HuH-7.5 (cell line): ENCODE measurements at regions not wholly inside any gene's neighbourhood (a gene's known extent, or its start where the extent isn't known, plus 50 kb on each side); places are given as distances from the start of the nearest gene placed in this dataset.
"Not testable (repeated sequence)": the region's sequence is repeated elsewhere in the genome, so short reads cannot be mapped to it uniquely, and the experiment has no call there.

Experiments used
- DNase-seq: peaks from one replicate; pipeline ENCODE4 v3.0.0; 2011; ENCODE audit warnings: low spot score

DNA sequence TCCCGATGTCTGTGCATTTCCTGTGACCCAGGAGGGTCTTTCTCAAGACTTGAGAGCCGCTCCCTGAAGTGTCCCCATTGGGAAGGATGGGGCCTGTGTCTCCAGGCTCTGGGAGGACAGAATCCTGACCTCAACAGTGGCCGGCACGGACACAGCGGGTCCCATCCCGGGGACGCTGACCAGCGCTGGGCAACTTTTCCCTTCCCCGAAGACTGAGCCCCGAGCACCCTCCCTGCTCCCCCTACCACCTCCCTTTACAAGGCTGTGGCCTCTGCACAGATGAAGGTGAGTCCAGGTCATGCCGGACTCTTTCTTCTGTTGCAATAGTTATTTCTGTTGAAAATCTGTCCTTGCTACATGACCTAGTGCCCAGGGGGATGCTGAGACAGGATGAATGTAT, 135.7 kb downstream of the TMEM121 start:
- DNase-seq, result not testable (repeated sequence)

GRCh38 chr14:105662592-105662991, 136.2 kb downstream of the TMEM121 start:
- not testable (repeated sequence) for DNase-seq

- not testable (repeated sequence) for DNase-seq
Measured at GRCh38 chr14:105663323-105663722, 136.9 kb downstream of the TMEM121 start.

DNA sequence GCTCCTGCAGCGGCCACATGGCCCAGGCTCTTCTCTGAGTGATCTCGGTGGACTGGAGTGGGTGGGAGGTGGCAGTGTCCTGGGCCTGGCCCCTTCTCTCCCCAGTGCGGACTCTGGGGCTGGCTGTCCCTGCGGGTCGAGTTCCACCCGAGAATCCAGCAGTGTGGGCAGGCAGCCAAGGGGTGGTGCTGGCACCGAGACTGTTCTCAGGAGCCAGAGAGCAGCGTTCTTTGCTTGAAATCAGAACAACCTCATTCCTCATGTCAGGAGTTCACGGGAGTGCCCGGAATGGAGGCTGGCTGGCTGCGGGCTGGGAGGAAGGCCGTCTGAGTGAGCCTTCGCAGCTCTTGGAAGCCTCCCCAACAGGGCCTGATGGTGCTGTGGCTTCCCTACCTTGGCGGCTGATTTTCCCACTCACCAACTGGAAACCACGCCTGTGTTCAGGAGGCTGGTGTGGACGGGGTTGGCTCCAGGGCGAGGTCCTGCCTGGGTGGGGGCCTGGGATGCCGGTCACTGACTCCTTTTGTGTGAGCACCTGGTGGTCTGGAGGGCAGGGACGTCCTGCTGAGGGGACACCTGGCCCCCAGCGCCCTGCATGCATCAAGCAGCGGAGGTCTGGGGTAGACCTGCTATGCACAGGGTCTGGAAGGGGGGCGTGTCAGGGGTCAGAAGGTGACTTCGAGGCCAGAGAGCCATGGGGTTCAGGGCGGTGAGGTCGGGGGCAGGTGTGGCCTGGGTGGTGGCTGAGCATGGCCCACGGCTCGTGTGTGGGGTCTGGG, 137.6 kb downstream of the TMEM121 start:
- DNase-seq, result not testable (repeated sequence)

GRCh38 chr14:105664691-105665090, 138.3 kb downstream of the TMEM121 start:
- DNase-seq, result no peak

- no peak for DNase-seq
Measured at GRCh38 chr14:105665247-105665950, 139.0 kb downstream of the TMEM121 start.

DNA sequence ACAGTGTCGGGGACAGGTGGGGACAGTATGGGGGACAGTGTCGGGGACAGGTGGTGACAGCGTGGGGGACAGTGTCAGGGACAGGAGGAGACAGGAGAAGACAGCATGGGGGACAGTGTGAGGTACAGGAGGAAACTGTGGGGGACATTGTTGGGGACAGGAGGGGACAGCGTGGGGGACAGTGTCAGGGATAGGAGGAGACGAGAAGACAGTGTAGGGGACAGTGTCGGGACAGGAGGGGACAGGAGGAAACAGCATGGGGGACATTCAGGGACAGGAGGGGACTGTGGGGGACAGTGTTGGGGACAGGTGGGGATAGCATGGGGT, 139.5 kb downstream of the TMEM121 start:
- DNase-seq, result no peak

DNA sequence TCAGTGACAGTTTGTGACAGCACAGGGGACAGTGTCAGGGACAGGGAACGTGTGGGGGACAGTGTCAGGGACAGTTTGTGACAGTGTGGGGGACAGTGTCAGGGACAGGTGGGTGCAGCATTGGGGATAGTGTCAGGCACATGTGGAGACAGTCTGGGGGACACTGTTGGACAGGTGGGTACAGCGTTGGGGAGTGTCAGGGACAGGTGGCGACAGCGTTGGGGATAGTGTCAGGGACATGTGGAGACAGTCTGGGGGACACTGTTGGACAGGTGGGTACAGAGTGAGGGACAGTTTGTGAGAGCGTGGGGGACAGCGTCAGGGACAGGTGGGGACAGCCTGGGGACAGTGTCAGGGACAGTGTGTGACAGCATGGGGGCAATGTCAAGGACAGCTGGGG, 140.0 kb downstream of the TMEM121 start:
- no peak for DNase-seq

DNA sequence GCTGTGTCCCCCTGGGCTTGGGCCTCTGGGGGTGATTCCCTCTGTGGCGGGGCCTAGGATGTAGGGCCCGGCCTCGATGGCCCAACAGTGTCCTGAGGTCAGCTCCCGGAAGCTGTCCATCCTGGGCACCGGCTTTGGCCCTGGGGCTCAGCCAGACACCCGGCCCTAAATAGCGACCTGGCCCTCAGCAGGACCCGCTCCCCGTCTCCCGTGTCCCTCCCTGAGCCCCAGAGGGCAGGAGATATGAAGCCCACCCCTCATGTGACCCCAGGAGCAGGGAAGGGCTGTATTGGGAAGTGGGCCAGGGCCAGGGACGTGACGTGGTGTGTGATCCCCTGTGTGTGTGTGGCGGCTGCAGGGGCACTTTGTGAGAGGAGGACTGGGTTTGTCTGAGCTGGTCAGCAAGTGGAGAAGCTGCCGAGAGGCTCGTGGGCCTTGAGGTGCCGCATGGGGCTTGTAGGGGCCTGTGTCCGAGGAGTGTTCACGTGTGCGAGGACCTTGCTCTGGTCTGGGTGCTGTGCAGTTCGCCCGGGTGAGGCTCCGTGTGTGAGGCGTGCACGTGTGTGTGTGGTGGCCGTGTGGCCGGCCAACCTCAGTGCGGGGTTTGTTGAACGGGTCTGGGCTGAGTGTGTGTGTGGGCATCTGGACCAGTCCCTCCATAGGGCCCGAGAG, 140.7 kb downstream of the TMEM121 start:
- not testable (repeated sequence) for DNase-seq

DNA sequence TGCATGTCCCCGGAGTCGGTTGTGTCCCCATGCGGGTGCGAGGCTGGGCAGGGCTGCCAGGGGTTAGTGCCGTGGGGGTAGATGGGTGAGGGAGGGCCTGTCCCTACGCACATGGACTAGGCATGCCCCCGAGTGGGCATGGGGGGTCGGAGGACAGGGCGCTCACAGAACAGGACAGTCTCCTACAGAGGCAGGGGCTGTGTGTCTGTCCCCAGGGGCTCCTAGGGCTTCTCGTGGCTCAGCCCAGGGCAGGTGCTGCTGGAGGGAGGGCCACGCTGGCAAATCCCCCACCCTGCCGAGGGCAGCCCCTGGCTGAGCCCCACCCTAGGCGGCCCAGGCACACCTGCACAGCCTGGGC, 141.3 kb downstream of the TMEM121 start:
- DNase-seq, result not testable (repeated sequence)

GRCh38 chr14:105668021-105668420, 141.6 kb downstream of the TMEM121 start:
- DNase-seq, result not testable (repeated sequence)

GRCh38 chr14:105668471-105669230, 142.3 kb downstream of the TMEM121 start:
- not testable (repeated sequence) for DNase-seq

DNA sequence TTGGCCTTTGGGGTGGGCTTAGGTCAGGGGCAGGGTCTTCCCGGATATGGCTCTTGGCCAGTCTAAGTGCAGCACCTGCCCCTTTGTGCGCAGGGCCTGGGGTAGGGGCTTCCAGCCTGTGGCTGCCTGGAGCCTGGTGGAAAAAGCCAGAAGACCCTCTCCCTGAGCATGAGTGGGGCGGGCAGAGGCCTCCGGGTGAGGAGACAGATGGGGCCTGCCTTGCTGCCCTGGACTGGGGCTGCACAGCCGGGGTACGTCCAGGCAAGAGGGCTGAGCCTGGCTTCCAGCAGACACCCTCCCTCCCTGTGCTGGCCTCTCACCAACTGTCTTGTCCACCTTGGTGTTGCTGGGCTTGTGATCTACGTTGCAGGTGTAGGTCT, 142.8 kb downstream of the TMEM121 start:
- DNase-seq, result not testable (repeated sequence)

DNA sequence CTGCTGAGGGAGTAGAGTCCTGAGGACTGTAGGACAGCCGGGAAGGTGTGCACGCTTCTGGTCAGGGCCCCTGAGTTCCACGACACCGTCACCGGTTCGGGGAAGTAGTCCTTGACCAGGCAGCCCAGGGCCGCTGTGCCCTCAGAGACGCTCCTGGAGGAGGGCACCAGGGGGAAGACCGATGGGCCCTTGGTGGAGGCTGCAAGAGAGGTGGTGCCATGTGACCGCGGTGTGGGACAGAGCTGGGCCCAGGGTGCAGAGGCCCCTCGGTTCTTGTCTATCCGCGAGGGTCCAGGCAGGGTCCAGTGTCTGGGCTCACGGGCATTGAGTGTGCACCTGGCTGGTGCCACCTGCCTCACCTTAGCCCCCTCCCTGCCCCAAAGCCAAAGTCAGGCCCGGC, 143.3 kb downstream of the TMEM121 start:
- DNase-seq, result not testable (repeated sequence)

DNA sequence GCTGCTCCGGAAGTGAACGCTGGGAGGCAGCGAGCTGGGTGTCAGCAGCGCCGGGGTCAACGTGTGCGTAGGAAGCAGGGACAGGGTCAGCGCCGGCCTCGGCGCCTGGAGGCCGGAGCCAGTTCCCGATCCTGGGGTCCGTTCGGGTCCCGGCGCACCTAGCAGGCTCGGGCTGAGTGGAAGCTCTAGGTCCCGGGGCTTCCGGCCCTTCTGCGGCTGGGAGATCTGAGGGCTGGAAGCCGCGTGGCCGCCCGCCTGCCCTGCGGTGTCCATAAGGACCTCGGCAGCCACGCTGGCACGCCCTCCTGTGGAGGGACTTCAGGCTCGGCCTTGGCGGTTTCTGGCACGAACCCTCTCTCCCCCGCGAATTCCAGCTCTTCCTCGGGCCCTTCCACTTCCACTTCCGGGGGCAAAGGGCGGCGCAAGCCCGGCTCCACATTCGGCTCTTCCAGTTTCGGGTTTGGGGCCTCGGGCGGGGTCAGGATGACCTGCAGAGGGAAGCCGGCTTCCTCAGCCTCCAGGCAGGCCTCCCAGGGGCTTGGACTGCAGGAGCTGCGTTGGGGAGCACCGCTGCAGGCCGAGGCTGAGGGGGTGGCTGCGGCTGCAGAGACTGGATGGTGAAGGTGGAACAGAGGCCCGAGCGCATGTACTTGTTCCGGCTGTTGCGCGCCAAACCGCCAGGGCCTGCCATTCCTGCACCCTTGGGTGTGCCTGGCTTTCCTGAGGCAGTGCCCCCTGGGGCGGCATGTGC, 146.2 kb downstream of the TMEM121 start:
- DNase-seq, result not testable (repeated sequence)

GRCh38 chr14:105675433-105675832, 149.1 kb downstream of the TMEM121 start:
- not testable (repeated sequence) for DNase-seq

DNA sequence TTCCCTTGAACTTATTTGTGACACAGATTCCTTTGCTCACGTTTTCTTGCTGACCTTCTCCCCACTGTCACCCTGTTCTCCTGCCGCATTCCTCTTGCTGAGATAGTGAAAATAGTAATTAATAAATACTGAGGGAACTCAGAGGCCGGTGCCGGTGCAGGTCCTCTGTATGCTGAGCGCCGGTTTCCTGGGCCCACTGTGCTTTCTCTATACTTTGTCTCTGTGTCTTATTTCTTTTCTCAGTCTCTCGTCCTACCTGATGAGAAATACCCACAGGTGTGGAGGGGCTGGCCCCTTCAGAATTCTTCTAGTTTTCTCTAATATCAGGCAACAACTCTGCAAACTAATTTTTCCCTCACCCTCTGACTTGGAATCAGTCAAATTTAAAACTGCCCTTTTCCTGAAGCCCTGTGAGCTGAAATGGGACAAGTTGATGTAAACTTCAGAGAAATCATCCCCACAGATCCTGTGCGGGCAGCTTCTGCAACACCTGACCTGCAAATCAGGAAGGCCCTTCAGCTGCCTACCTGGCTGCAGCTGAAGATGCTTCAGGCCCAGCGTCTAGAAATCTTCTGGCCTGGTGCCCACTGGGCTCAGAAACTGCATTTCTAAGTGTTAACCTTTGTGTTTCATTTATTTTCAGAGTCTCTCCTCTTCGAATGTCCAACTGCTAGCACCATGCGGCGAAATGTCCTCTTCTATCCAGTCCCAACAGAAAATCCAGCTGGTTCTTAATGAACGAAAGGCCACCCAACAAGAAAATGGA, 149.7 kb downstream of the TMEM121 start:
- not testable (repeated sequence) for DNase-seq

DNA sequence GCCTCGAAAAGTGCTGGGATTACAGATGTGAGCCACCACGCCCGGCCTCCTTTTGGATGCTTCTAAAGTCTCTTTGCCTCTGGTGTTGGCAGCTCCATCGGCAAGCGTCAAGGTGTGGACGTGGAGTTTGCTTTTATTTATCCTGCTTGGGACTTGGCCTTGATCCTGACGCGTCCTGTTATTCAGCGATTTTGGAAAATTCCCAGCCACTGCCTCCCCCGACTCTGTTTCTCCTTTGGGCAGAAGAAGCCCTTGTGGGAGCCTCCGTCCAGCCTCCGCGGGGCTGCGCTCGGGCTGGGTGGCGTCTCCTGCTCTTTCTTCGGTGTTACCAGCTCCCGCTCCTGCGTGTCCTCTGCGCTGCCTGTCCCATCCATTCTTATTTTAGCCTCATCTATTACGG, 151.7 kb downstream of the TMEM121 start:
- not testable (repeated sequence) for DNase-seq

GRCh38 chr14:105678996-105679958, 152.9 kb downstream of the TMEM121 start:
- not testable (repeated sequence) for DNase-seq
